LNCAP (cell line): ENCODE measurements at regions not wholly inside any gene's neighbourhood (a gene's known extent, or its start where the extent isn't known, plus 50 kb on each side); places are given as distances from the start of the nearest gene placed in this dataset.

Source experiments
- CTCF ChIP-seq: fragments of 450-650 bp; IDR thresholded peaks from 2 replicates; pipeline ENCODE4 v1.5.1; 2017; ENCODE audit warnings: mild to moderate bottlenecking

DNA sequence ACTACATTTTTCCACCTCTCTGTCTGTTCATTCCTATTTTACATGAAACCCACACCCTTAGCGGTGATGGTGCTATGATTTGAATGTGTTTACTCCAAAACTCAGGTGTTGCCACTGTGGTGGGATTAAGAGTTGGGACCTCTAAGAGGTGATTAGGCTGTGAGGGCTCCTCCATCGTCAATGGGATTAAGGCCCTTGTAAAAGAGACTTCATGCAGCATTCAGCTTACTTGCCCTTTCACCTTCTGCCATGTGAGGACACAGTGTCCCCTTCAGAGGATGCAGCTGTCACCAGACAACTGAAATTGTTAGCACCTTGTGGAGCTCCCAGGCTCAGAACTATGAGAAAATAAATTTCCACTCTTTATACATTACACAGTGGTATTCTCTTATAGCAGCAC is 182.2 kb downstream of the NOC3L start:
- TF ChIP-seq CTCF, result no peak

DNA sequence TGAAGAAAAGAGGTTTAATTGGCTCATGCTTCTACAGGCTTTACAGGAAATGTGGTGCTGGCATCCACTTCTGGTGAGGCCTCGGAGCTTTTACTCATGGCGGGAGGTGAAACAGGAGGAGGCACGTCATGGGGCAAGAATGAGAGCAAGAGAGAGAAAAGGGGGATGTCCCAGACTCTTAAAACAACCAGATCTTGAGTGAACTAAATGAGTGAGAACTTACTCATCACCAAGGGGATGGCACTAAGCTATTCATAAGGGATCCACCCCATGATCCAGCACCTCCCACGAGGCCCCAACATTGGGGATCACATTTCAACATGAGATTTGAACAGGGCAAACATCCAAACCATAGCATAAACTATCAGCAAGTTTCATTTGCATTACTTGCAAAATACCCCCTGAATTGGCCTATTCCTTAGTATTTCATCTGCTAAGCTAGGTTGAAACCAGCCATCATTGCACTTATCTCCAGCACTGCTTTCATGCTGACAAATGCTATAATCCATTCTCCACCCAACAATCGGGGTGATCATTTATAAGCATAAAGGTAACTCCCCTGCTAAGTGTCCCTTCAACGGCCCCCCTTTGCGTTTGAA is 179.0 kb downstream of the NOC3L start:
- TF ChIP-seq CTCF, result no peak

DNA sequence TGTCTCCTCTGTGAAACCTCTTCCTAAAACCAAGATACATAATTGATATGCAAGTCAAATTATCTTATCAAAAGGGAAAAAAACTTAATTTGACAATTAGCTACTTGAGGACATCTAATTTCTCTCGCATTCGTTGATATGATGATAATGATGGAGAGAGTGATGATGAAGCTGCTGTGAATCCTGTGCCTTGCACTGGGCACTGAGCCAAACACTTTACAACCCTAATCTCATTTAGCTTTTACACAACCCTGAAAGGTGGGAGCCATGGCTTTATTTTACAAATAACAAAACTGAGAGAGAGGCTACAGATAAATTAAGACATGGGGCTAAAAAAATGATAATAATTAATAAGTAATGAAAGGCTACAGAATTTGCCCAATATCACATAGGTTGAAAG is 176.0 kb downstream of the NOC3L start:
- no peak for TF ChIP-seq CTCF

DNA sequence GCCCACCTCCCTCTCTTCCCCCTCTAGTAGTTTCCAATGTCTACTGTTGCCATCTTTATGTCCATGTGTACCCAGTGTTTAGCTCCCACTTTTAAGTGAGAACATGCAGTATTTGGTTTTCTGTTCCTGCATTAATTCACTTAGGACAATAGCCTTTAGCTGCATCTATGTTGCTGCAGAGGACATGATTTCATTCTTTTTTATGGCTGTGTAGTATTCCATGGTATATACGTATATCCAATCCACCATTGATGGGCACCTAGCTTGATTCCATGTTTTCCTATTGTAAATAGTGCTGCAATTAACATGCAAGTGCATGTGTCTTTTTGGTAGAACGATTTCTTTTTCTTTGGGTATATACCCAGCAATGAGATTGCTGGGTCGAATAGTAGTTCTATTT is 170.4 kb downstream of the NOC3L start:
- TF ChIP-seq CTCF, result no peak

DNA sequence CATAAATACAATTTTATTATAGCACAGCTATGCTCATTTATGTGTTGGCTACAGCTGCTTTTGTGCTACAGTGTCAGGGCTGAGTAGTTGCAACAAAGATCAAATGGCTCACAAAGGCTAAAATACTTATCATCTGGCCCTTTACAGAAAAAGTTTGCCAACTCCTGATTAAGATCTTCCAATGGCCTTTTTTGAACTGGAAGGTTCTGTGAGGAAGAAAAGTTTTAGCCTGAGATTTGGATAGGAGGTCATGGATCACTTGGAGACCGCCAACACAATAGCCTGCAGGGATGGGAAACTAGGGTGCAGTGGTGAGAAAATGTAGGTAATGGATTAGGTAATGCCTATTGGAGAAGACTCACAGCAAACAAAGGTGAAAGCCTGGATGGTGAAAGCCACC is 169.8 kb downstream of the NOC3L start:
- no peak for TF ChIP-seq CTCF

GRCh38 chr10:94193466-94193924 is 169.2 kb downstream of the NOC3L start:
- no peak for TF ChIP-seq CTCF

GRCh38 chr10:94194256-94194655 is 168.5 kb downstream of the NOC3L start:
- no peak for TF ChIP-seq CTCF

GRCh38 chr10:94197241-94197640 is 165.5 kb downstream of the NOC3L start:
- no peak for TF ChIP-seq CTCF
